H9 (cell line): ENCODE measurements at regions not wholly inside any gene's neighbourhood (a gene's known extent, or its start where the extent isn't known, plus 50 kb on each side); places are given as distances from the start of the nearest gene placed in this dataset.

Experiments
- DNase-seq: peaks from one replicate; pipeline ENCODE4 v3.0.0-alpha.2; 2017
- H2AFZ ChIP-seq: one replicate; pipeline ENCODE4 v1.6.1; 2013; ENCODE audit warnings: mild to moderate bottlenecking, low read length, control low read depth, moderate library complexity
- H2AK5ac ChIP-seq: 2 replicates; pipeline ENCODE4 v1.6.1; 2013; ENCODE audit warnings: low read length, control low read depth, mixed read lengths; ENCODE audit not compliant: insufficient read length
- H2BK120ac ChIP-seq: one replicate; pipeline ENCODE4 v1.6.1; 2013; ENCODE audit warnings: low read depth, mild to moderate bottlenecking, low read length, control low read depth, inconsistent platforms; ENCODE audit not compliant: poor library complexity, severe bottlenecking
- H2BK12ac ChIP-seq: 2 replicates; pipeline ENCODE4 v1.6.1; 2013; ENCODE audit warnings: low read length, control low read depth, mixed read lengths, low read depth; ENCODE audit not compliant: insufficient read length
- H2BK15ac ChIP-seq: 2 replicates; pipeline ENCODE4 v1.6.1; 2013; ENCODE audit warnings: low read depth, low read length, control low read depth
- H2BK20ac ChIP-seq: one replicate; pipeline ENCODE4 v1.6.1; 2013; ENCODE audit warnings: low read depth, mild to moderate bottlenecking, low read length, control low read depth, inconsistent platforms; ENCODE audit not compliant: poor library complexity, severe bottlenecking
- H2BK5ac ChIP-seq: 2 replicates; pipeline ENCODE4 v1.6.1; 2013; ENCODE audit warnings: low read length, control low read depth, mixed read lengths; ENCODE audit not compliant: insufficient read length
- H3K14ac ChIP-seq: 2 replicates; pipeline ENCODE4 v1.6.1; 2013; ENCODE audit warnings: low read length, control low read depth; ENCODE audit not compliant: insufficient read depth
- H3K18ac ChIP-seq: 2 replicates; pipeline ENCODE4 v1.6.1; 2013; ENCODE audit warnings: low read depth, mild to moderate bottlenecking, mixed read lengths, low read length, control low read depth; ENCODE audit not compliant: insufficient read length
- H3K23ac ChIP-seq: 2 replicates; pipeline ENCODE4 v1.6.1; 2013; ENCODE audit warnings: low read length, control low read depth, mixed read lengths, low read depth; ENCODE audit not compliant: insufficient read length
- H3K23me2 ChIP-seq: 2 replicates; pipeline ENCODE4 v1.6.1; 2013; ENCODE audit warnings: low read depth, mild to moderate bottlenecking, mixed read lengths, low read length, control low read depth; ENCODE audit not compliant: insufficient read length, poor library complexity, severe bottlenecking
- H3K27ac ChIP-seq: 2 replicates; pipeline ENCODE4 v1.5.1; 2013; ENCODE audit warnings: low read length, control low read depth, mixed read lengths, low read depth; ENCODE audit not compliant: insufficient read length
- H3K27me3 ChIP-seq: 2 replicates; pipeline ENCODE4 v1.6.1; 2013; ENCODE audit warnings: low read length, control low read depth, inconsistent platforms; ENCODE audit not compliant: insufficient read depth
- H3K4ac ChIP-seq: 2 replicates; pipeline ENCODE4 v1.6.1; 2013; ENCODE audit warnings: low read depth, mild to moderate bottlenecking, control low read depth, inconsistent platforms, low read length, moderate library complexity
- H3K4me1 ChIP-seq: 2 replicates; pipeline ENCODE4 v1.6.1; 2013; ENCODE audit warnings: low read length, control low read depth, inconsistent platforms; ENCODE audit not compliant: insufficient read depth
- H3K4me2 ChIP-seq: 2 replicates; pipeline ENCODE4 v1.6.1; 2013; ENCODE audit warnings: low read length, control low read depth, mixed read lengths; ENCODE audit not compliant: insufficient read length, insufficient read depth
- H3K56ac ChIP-seq: 2 replicates; pipeline ENCODE4 v1.6.1; 2013; ENCODE audit warnings: low read depth, mild to moderate bottlenecking, mixed read lengths, low read length, control low read depth; ENCODE audit not compliant: insufficient read length
- H3K79me1 ChIP-seq: 2 replicates; pipeline ENCODE4 v1.6.1; 2013; ENCODE audit warnings: low read depth, mild to moderate bottlenecking, moderate library complexity, low read length, control low read depth, inconsistent platforms; ENCODE audit not compliant: insufficient read depth, poor library complexity, severe bottlenecking
- H3K79me2 ChIP-seq: 2 replicates; pipeline ENCODE4 v1.6.1; 2013; ENCODE audit warnings: low read length, control low read depth, inconsistent platforms; ENCODE audit not compliant: insufficient read depth
- H3K9ac ChIP-seq: 2 replicates; pipeline ENCODE4 v1.6.1; 2013; ENCODE audit warnings: low read length, control low read depth, mixed read lengths; ENCODE audit not compliant: insufficient read length; ENCODE audit errors: extremely low read depth
- H3K9me3 ChIP-seq: one replicate; pipeline ENCODE4 v1.6.1; 2013; ENCODE audit warnings: low read depth, low read length, inconsistent platforms; ENCODE audit not compliant: control insufficient read depth
- H3T11ph ChIP-seq: one replicate; pipeline ENCODE4 v1.6.1; 2013; ENCODE audit warnings: mild to moderate bottlenecking, low read length, control low read depth, inconsistent platforms
- H4K20me1 ChIP-seq: one replicate; pipeline ENCODE4 v1.6.1; 2013; ENCODE audit not compliant: control insufficient read depth, insufficient read length, insufficient read depth
- H4K5ac ChIP-seq: 2 replicates; pipeline ENCODE4 v1.6.1; 2013; ENCODE audit warnings: low read depth, mild to moderate bottlenecking, mixed read lengths, low read length, control low read depth; ENCODE audit not compliant: insufficient read length
- H4K8ac ChIP-seq: replicated peaks from 2 replicates; pipeline ENCODE4 v1.6.1; 2013; ENCODE audit warnings: low read length, control low read depth, mixed read lengths, low read depth; ENCODE audit not compliant: insufficient read length
- H4K91ac ChIP-seq: 2 replicates; pipeline ENCODE4 v1.6.1; 2013; ENCODE audit warnings: low read depth, mild to moderate bottlenecking, moderate library complexity, mixed read lengths, low read length, control low read depth; ENCODE audit not compliant: insufficient read length
- H3K27ac Mint-ChIP-seq, 3 experiments: 2 replicates in 2 of 3; 3 replicates in 1 of 3; pipeline ENCODE4 v1.8.0; 2020 to 2021; ENCODE audit warnings: mixed read lengths in 3 of 3, mild to moderate bottlenecking in 1 of 3, moderate library complexity in 1 of 3
- H3K27me3 Mint-ChIP-seq: 2 replicates; pipeline ENCODE4 v1.8.0; 2021; ENCODE audit warnings: low read depth, mild to moderate bottlenecking, moderate library complexity, mixed read lengths
- H3K36me3 Mint-ChIP-seq, 3 experiments: 2 replicates in 2 of 3; 3 replicates in 1 of 3; pipeline ENCODE4 v1.8.0; 2020 to 2021; ENCODE audit warnings: low read depth in 3 of 3, mixed read lengths in 3 of 3; ENCODE audit not compliant: insufficient read depth in 1 of 3
- H3K4me1 Mint-ChIP-seq, 2 experiments: 2 replicates each; pipeline ENCODE4 v1.8.0; 2020; ENCODE audit warnings: mixed read lengths in 2 of 2
- H3K4me3 Mint-ChIP-seq, 2 experiments: 2 replicates in 1 of 2; 3 replicates in 1 of 2; pipeline ENCODE4 v1.8.0; 2020 to 2021; ENCODE audit warnings: mild to moderate bottlenecking in 2 of 2, mixed read lengths in 2 of 2, moderate library complexity in 1 of 2
- H3K9me3 Mint-ChIP-seq, 2 experiments: 2 replicates in 1 of 2; 3 replicates in 1 of 2; pipeline ENCODE4 v1.8.0; 2020; ENCODE audit warnings: mild to moderate bottlenecking in 2 of 2, mixed read lengths in 2 of 2, moderate library complexity in 1 of 2
- CTCF ChIP-seq: fragments of 200-600 bp; sonication (generic); conservative IDR thresholded peaks from 3 replicates; pipeline ENCODE4 v1.8.0; 2021; ENCODE audit warnings: antibody characterized with exemption, mild to moderate bottlenecking
- WGBS: extraction: QIAGEN DNeasy Blood & Tissue Kit; methylation state at CpG from one replicate; pipeline ENCODE4 v1.1.7; 2013; ENCODE audit warnings: missing lambda C conversion rate, low lambda C conversion rate, mixed read lengths; ENCODE audit not compliant: insufficient read length; ENCODE audit errors: extremely low coverage; 5-methylcytosine and 5-hydroxymethylcytosine counted together

GRCh38 chr1:18552631-18553030, 71.9 kb downstream of the KLHDC7A start:
- TF ChIP-seq CTCF, result no peak
- Histone ChIP-seq H3K23ac (no peak overlapping the region), H4K20me1 (no peaks in the 10 kb centered on the region), H2BK20ac (no peak overlapping the region), H4K91ac (no peak overlapping the region), H2AK5ac (no peak overlapping the region), H3K23me2 (no peaks in the 10 kb centered on the region), H3K4me1 (peaks cover 1% of the 10 kb centered on the region; the same call in 1 of the 2 replicates), H3K79me2 (no peaks in the 10 kb centered on the region), H3K14ac (no peak overlapping the region), H3K4ac (no peak overlapping the region), H3K4me2 (no peak overlapping the region), H3K18ac (no peak overlapping the region), H3K9ac (no peak overlapping the region), H2BK5ac (no peak overlapping the region), H3K56ac (no peak overlapping the region), H2BK120ac (no peak overlapping the region), H3K9me3 (no peaks in the 10 kb centered on the region), H4K8ac (no peak overlapping the region), H3K27me3 (no peaks in the 10 kb centered on the region; the same call in 1 of the 2 replicates), H2BK15ac (no peak overlapping the region), H2AFZ (no peak overlapping the region), H4K5ac (no peak overlapping the region), H3K27ac (no peak overlapping the region), H3K79me1 (no peaks in the 10 kb centered on the region), H2BK12ac (no peak overlapping the region), H3T11ph (no peak overlapping the region)
- H3K27me3 Mint-ChIP-seq, result peaks cover 60% of the 10 kb centered on the region
- DNase-seq, result no peak
- H3K36me3 Mint-ChIP-seq, result no peaks in the 10 kb centered on the region
- peaks cover 14 to 17% of the 10 kb centered on the region in 2 experiments for H3K4me1 Mint-ChIP-seq
- WGBS, result no CpG with 5 or more reads among the region's 9 CpGs
- H3K9me3 Mint-ChIP-seq, result no peaks in the 10 kb centered on the region
- H3K4me3 Mint-ChIP-seq, result no peak overlapping the region
- peak overlapping the region in 2 of 3 experiments; percentile 69 to 82; a peak in 2 of 7 replicates for H3K27ac Mint-ChIP-seq
